ENCODE measurements at regions not wholly inside any gene's neighbourhood (a gene's known extent, or its start where the extent isn't known, plus 50 kb on each side); places are given as distances from the start of the nearest gene placed in this dataset.
A peak's percentile ranks its signal among the peaks of the same experiment; 100 is the strongest.
"Not testable (repeated sequence)": the region's sequence is repeated elsewhere in the genome, so short reads cannot be mapped to it uniquely, and the experiment has no call there.

DNA sequence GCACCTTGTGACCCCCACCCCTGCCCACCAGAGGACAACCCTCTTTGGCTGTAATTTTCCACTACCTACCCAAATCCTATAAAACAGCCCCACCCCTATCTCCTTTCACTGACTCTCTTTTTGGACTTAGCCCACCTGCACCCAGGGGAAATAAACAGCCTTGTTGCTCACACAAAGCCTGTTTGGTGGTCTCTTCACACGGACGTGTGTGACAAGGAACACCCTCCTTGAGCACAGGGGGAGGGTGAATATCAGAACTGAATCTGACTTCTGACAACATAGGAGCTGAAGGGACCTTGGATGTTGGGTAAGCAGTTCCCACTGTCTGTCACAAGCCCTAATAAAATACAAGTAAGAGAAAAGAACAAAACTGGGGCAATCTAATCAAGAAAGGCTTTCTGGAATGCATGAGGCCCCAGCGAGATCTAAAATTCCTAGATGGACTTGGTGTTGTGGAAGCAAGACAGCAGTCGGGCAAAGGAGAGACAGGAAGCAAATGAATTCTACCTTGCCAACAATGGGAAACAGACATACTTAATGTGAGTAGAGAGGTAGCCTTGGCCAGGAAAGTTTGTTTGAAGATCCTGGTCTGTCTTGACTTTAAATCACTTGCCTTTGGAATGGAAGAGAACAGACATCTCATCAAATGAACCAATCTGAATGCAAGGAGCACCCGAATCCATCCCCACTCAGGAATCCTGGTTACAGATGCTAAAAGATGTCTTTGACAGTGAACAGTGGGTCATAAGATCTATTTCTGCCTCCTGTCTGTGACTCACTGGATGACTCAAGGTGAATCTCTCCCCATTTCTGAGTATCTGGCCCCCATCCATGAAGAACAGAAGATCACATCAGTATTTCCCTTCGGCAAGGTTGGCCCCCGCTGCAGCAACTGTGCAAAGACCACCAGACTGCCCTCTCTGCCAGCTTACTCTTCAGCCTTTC lies 53.3 kb downstream of the OLFML3 start:
- DNase-seq (ENCODE audit: low read depth) = peak; percentile 93

DNA sequence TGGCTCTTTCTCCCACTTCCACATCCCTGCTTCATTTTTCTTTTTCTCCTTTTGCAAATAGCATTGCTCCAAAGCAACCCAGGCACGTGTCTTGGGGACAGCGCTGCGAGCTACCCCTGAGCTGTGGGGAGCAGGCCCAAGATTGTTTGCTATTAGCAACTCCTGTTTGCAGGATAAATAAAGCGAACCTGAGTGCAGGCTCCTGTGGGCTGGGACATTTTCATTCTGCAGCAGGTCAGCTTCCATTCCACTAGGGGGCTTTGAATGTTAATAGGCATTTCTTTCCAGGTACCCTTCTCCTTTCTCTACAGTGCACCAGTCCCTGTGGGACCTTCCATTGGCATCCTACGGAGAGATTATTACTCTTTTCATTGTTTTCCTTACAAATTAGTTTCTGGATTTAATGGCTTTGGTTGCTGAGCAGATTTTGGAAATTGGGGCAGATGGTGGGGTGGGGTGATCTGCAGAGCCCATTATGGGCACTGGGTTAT lies 54.0 kb downstream of the OLFML3 start:
- DNase-seq (ENCODE audit: low read depth) = no peak

DNA sequence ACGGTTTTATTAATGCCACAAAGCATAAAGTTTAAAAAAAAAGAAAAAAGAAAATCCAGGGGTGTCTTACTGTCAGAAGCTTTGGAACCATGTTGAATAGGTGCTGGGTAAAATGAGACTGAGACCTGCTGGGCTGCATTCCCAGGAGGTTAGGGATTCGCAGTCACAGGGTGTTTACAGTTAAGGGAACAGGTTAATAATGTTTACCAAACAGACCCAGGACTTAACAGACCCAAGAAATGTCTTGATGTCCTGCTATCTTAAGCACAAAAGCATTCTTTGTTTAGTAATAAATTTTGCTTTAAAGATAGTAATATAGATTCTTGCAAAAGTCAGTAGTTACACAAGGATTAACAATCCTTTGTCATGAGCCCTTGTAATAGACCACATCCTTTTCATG lies 54.7 kb downstream of the OLFML3 start:
- peak; percentile 32 for DNase-seq (ENCODE audit: low read depth)

DNA sequence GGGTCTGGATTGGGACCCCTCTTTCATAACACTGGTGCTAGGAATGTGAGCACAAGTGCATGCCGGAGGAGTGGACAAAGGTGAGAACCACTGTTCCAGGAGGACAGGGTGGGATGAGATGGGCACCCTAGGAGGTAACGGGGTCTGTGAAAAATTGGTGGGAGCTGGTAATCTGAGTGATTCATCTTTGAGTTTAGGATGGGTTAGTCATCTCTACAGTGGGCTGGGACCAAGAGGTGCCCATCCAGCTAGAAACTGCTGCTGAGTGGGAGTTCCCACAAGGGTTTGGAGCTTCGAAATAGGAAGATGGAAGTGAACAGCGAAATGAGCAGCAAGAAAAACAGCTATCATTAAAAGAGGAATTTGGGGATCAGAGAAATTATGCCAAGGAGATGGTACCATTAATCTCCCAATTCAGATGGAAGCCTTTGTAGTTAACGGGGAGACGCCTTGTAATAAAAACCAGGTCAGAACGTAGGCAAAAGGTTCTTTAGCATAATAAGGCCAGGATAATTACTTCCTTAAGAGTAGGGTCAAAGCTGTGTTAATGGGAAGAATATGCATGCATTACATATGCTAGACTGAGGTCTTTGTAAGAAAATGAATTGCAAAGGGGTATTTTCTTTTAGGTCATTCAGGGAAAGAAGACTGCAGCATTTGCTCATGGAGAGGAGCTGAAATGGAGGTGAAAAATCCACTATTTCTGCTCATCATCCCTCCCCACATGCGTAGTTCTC lies 55.5 kb downstream of the OLFML3 start:
- DNase-seq (ENCODE audit: low read depth) = peak; percentile 39

DNA sequence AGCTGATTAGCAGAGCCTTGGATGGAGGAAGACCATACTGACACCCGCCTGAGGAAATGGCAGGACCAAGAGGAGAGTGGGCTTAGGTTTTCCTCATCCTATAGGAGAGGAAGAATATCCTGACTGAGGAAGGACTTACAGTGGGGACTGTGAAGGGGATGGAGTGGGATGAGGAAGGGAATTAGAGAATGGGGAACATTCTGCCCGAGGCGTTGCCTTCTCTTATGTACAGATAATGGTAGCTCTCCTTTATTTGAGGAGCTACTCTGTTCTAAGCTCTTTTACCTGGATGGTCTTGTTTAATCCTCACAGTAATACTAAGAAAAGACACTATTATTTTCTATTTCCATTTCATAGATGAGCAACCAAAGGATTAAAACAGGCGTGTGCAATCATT lies 56.0 kb downstream of the OLFML3 start:
- no peak for DNase-seq (ENCODE audit: low read depth)

DNA sequence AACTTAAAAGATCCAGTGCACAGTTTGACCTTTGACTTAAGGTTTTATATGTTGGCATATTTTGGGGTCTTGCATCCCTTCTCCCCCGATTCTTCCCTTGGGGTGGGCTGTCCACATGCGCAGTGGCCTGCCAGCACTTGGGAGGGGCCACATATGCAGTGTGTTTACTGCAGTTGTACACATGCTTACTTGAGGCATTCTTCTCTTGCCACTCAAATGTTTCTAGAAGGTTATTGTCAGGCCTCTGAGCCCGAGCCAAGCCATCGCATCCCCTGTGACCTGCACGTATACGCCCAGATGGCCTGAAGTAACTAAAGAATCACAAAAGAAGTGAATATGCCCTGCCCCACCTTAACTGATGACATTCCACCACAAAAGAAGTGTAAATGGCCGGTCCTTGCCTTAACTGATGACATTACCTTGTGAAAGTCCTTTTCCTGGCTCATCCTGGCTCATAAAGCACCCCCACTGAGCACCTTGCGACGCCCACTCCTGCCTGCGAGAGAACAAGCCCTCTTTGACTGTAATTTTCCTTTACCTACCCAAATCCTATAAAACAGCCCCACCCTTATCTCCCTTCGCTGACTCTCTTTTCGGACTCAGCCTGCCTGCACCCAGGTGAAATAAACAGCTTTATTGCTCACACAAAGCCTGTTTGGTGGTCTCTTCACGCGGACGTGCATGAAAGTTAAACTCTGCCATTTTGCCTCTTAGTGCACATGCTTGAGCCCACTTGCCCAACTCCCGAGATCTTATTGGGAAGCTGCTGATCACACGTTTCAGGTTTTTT lies 57.8 kb downstream of the OLFML3 start:
- DNase-seq (ENCODE audit: low read depth) = not testable (repeated sequence)

DNA sequence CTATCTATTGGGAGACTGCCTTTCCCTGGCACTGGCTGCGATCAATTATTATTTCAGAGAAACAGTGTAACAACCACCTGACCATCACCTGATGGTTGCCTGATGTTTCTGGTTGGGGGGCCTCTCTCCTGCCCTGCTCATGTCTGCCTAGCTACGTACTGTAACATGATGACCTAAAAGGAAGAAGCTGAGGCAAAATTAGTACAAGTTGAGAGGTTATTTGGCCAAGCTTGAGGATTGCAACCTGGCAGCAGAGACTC lies 58.3 kb downstream of the OLFML3 start:
- no peak for DNase-seq (ENCODE audit: low read depth)

DNA sequence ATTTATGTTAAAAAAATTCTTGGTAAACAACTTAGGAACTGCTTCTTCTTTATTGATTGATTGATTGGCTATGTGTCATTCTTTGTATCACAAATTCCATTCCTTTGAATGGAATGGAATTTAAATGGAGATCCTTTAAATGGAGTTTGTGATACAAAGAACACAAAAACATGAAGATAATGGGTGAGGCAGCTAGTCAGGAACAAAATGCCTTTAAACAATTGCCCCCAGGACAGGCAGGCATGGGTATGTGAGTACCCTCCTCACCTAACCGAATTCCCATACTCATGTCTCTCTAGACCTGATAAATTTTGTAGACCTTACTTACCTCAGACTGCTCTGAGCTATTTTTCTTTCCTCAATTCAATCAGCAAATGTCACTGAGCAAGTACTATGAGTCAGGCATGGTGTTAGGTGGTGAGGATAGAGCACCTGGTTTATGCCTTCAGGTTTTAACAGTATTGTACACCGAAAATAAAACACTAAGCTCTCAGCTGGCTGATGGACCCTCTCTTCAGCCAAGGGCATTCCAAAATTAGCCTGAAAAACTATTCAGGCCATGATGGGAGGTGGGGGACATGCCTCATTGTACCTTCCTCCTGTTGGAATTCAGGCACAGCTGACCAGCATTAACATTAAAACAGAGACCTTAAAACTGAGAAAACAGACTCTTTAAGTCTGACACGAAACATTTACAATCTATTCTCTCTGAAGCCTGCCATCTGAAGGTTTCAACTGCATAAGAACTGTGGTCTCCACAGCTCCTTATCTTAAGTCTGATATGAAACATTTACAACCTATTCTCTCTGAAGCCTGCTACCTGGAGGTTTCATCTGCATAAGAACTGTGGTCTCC lies 58.9 kb downstream of the OLFML3 start:
- DNase-seq (ENCODE audit: low read depth) = no peak

All from HT1080 (cell line).